Astrocyte of the spinal cord (primary cell): ENCODE measurements at regions not wholly inside any gene's neighbourhood (a gene's known extent, or its start where the extent isn't known, plus 50 kb on each side); places are given as distances from the start of the nearest gene placed in this dataset.

Source experiments
- DNase-seq: peaks from one replicate; pipeline ENCODE4 v3.0.0; 2011; ENCODE audit warnings: low read depth, low spot score
- H3K4me3 ChIP-seq: 2 replicates; pipeline ENCODE4 v1.5.1; 2011; ENCODE audit warnings: low read depth, mild to moderate bottlenecking, low read length, moderate library complexity
- in situ Hi-C: cut with HindIII; loops from 2 replicates; pipeline ENCODE4 v1.10.0; 2017; ENCODE audit warnings: low sequenced_read_pairs
- TF ChIP-seq, protein P1 (sequence below): IDR thresholded peaks from 2 replicates; pipeline ENCODE4 v1.5.1; 2012; ENCODE audit warnings: low read depth, mild to moderate bottlenecking, low read length, inconsistent platforms

DNA sequence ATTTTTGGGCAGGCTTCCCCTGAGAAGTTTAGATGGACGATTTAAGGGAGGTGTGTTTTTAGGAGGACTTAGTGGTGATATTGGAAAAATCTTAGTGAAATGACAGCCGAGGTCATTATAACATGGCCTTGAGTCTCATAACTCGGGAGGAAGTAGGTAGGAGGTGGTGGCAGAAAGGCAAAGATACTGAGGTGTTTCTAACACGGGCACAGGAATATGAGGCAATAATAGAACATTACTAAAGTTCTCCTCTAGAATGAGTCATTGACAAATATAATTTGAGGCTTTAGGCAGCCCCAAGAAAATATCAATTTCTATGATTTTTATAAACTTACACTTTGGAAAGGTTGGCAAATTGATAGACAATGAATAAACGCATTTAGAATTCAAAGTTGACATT is 146.1 kb upstream of the ZEB2 start:
- in situ Hi-C loops, result no loop called here
- TF ChIP-seq, protein P1, sequence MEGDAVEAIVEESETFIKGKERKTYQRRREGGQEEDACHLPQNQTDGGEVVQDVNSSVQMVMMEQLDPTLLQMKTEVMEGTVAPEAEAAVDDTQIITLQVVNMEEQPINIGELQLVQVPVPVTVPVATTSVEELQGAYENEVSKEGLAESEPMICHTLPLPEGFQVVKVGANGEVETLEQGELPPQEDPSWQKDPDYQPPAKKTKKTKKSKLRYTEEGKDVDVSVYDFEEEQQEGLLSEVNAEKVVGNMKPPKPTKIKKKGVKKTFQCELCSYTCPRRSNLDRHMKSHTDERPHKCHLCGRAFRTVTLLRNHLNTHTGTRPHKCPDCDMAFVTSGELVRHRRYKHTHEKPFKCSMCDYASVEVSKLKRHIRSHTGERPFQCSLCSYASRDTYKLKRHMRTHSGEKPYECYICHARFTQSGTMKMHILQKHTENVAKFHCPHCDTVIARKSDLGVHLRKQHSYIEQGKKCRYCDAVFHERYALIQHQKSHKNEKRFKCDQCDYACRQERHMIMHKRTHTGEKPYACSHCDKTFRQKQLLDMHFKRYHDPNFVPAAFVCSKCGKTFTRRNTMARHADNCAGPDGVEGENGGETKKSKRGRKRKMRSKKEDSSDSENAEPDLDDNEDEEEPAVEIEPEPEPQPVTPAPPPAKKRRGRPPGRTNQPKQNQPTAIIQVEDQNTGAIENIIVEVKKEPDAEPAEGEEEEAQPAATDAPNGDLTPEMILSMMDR, result no peak
- DNase-seq, result no peak
- H3K4me3 ChIP-seq, result no peak overlapping the region

DNA sequence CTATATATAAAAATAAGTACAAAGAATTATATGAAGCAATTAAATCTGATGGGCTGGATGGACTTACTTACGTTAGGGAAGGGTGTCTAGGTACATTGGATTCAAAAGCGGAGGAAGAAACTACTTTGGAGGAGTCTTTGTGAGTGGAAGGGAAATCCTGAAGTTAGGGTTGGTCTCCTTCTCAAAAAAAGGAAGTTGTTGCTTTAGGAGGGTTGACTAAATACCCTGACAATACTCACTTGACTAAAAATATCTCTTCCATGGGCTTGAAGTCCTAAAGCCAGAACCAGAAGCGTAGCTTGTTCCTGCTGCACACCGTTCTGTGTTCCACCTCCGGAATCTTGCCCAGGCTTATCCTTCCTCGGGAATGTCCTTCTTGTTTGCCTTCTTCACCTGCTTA is 143.3 kb upstream of the ZEB2 start:
- in situ Hi-C loops, result no loop called here
- no peak for DNase-seq
- TF ChIP-seq, protein P1, result no peak
- no peak overlapping the region for H3K4me3 ChIP-seq

DNA sequence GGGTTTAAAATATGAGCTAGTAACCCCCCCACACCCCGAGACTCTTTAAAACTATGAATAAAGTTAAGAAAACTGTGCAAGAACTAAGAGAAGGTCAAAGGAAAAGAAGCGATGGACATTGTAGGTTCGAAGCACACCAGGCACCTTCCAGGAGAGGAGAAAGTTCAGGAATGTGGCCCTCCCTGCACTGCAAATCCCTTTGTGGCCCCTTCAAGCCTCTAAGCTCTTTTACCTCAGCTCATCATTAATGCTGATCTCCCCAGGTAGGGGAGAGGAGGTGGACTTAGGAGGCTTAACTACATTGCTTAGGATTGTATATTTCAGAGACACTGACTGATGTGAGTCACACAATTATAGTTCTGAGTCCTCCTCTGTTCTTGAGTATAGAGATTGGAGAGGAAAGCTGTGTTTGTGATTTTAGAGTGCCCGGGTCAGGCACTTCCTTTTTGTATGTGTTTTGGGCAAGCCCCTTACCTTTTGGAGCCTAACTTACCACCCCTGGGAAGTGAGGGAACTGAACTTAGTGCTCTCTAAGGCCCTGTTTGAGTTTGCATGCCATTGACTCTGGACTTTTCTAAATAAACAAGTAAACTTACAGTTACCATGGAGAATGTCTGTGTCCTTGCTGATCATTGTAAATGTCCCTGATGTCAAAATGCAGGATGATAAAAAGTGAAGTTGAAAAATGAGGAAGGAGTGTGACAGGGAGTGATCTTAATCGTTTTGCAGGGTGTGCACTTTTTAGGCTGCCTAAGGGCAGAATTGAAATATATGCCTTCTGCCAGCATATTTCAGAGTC is 140.8 kb upstream of the ZEB2 start:
- H3K4me3 ChIP-seq, result no peak overlapping the region
- TF ChIP-seq, protein P1, result no peak
- peak; percentile 41 for DNase-seq
- in situ Hi-C loops, result no loop called here

DNA sequence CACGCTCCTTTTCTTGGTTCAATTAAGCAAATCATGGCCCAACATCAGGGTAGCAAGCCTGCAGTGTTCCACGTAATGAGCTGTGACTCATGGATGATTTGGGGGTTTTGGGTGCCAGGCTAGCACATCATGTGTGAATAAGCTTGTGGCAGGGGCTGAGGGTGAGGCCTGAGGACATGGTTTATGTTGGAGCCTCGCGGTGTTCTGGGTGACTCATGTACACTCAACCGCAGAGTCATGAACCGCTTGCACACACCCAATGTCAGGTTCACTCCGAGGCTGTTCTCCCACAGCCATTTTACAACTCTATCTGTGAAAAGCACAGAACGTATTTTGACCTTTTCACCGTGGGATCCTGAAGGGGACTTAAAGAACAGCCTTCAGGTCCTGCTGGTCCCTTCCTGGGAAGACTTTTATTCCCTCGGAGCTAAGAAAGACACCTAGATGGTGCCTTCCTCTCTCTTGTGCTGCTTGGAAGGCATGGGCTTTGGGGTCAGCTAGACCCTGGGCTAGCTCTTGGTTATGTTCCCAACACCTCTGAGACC is 139.9 kb upstream of the ZEB2 start:
- TF ChIP-seq, protein P1, result no peak
- no peak overlapping the region for H3K4me3 ChIP-seq
- DNase-seq, result peak; percentile 98
- in situ Hi-C loops, result no loop called here

DNA sequence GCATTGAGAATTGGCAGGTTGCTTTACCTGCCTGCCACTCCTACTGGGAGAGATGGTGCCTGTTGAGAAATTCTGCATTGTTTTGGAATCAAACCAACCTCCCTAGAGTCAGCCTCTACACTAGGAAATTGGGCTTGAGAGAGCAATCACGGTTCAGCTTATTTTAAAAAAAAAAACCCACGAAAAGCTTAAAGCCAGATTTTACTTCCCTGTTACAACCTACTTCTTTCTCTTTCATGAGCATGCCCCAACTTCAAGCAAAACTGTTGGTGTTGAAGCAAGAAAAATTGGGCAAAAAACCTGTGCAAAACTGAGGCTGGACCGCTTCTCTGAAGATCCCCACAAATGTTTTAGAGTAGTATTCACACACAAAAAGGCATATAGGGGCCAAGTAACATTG is 134.6 kb upstream of the ZEB2 start:
- TF ChIP-seq, protein P1, result no peak
- no peak overlapping the region for H3K4me3 ChIP-seq
- in situ Hi-C loops, result no loop called here
- no peak for DNase-seq

DNA sequence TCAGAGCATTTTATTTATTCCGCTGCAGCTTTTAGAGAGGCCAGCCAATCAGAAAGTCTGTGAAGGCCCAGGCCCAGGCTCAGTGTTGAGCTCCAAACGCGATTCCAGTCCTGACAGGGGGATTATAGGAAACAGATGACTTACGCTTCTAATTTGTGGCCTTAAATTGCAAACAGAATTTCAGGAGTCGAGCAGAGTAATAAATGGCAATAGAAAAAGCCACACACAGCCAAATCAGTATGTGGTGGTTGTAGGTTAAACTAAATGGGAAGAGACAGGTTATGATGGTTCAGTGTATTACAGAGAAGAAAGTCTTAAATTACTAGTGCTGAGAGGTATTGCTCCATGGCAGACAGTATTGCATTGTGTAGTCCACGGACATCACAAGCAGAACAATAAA is 131.0 kb upstream of the ZEB2 start:
- TF ChIP-seq, protein P1, result no peak
- in situ Hi-C loops, result no loop called here
- no peak overlapping the region for H3K4me3 ChIP-seq
- DNase-seq, result no peak
